AG04450 (cell line): ENCODE measurements at regions not wholly inside any gene's neighbourhood (a gene's known extent, or its start where the extent isn't known, plus 50 kb on each side); places are given as distances from the start of the nearest gene placed in this dataset.

Source experiments
- CTCF ChIA-PET: fragments of 300-600, 350-600 bp; formaldehyde crosslinking; extraction: SDS; loops from one replicate; lab custom pipeline; 2022; ENCODE audit warnings: antibody characterized with exemption, inconsistent platforms; lab: Charles Lee
- POLR2A ChIA-PET: fragments of 350-600 bp; formaldehyde crosslinking; extraction: SDS; loops from one replicate; lab custom pipeline; 2021; ENCODE audit warnings: antibody characterized with exemption, inconsistent platforms; lab: Yijun Ruan, JAX
- DNase-seq: peaks from one replicate; pipeline ENCODE4 v3.0.0-alpha.2; 2011; ENCODE audit warnings: low read depth, low spot score
- H3K27ac ChIP-seq: one replicate; pipeline ENCODE4 v1.5.1; 2012; ENCODE audit warnings: low read depth, low read length, control low read depth
- H3K27me3 ChIP-seq: one replicate; pipeline ENCODE4 v1.6.0; 2012; ENCODE audit warnings: low read length; ENCODE audit not compliant: control insufficient read depth, insufficient read depth
- H3K4me3 ChIP-seq: 2 replicates; pipeline ENCODE4 v1.5.1; 2011; ENCODE audit warnings: mild to moderate bottlenecking, low read depth, low read length, control low read depth
- H3K9me3 ChIP-seq: 2 replicates; pipeline ENCODE4 v1.5.1; 2012; ENCODE audit warnings: low read length; ENCODE audit not compliant: control insufficient read depth, insufficient read depth
- TF ChIP-seq, protein P1 (sequence below): IDR thresholded peaks from 2 replicates; pipeline ENCODE4 v1.5.1; 2011; ENCODE audit warnings: low read depth, low read length, control low read depth, inconsistent platforms

DNA sequence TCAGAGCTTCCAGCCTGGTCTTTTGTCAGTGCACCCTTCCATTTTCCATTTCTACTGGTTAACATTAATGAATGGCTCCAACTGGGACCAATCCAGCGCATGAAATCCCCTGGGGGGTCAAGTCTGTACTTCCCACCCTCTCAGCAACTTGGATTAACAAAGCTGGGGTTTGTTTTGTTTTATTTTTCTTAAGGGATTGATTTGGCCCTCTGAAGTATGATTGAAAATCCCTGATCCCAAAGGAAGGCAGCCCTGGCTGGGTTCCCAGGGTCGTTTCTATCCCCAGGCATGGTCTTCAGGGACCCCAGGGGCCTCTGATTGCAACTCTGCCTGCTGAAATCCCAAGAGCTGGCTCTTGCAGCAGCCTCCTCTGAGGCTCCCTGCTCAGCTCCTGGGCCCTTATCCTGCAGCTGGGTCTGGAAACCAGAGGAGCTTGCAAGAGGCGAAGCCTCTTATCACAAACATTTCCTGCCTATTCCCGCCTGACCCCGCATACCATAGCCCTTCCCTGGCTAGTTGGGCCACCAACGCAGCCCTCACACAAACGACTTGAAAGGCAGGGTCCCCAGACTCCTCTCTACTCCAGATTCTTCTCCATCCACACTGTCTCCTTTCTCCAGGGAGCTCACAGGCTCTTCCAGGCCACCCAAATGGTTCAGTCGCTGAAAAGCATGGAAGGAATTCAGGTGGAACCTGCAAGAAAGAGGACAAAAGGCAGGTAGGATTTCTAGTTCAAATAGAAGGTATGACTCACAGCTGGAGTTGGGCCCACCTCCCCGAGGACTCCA is 109.7 kb upstream of the PKDCC start:
- POLR2A ChIA-PET, result interaction anchor here (0.7 to 2.7 kb wide), 5 partner anchors 29 to 146 kb away, joined by 4 to 16 read pairs (median 5); no protein-coding TSS in a partner anchor
- TF ChIP-seq, protein P1, sequence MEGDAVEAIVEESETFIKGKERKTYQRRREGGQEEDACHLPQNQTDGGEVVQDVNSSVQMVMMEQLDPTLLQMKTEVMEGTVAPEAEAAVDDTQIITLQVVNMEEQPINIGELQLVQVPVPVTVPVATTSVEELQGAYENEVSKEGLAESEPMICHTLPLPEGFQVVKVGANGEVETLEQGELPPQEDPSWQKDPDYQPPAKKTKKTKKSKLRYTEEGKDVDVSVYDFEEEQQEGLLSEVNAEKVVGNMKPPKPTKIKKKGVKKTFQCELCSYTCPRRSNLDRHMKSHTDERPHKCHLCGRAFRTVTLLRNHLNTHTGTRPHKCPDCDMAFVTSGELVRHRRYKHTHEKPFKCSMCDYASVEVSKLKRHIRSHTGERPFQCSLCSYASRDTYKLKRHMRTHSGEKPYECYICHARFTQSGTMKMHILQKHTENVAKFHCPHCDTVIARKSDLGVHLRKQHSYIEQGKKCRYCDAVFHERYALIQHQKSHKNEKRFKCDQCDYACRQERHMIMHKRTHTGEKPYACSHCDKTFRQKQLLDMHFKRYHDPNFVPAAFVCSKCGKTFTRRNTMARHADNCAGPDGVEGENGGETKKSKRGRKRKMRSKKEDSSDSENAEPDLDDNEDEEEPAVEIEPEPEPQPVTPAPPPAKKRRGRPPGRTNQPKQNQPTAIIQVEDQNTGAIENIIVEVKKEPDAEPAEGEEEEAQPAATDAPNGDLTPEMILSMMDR, result no peak
- CTCF ChIA-PET, result interaction anchor here (0.6 to 1.5 kb wide), 5 partner anchors 50 to 149 kb away, joined by 3 read pairs; no protein-coding TSS in a partner anchor
- Histone ChIP-seq H3K9me3 (no peaks in the 10 kb centered on the region; the same call in 1 of the 2 replicates), H3K27me3 (no peaks in the 10 kb centered on the region), H3K27ac (no peak overlapping the region), H3K4me3 (no peak overlapping the region)
- DNase-seq, result no peak

GRCh38 chr2:41940060-41940744 is 107.6 kb upstream of the PKDCC start:
- CTCF ChIA-PET, result no interaction called here
- TF ChIP-seq, protein P1, result no peak

GRCh38 chr2:41940745-41941063 is 107.1 kb upstream of the PKDCC start:
- TF ChIP-seq, protein P1, result no peak
- H3K9me3 ChIP-seq, result peaks cover 4% of the 10 kb centered on the region
- ChIA-PET POLR2A (no interaction called here), CTCF (no interaction called here)
- peaks cover 15% of the 10 kb centered on the region for H3K27me3 ChIP-seq
- no peak overlapping the region for H3K27ac ChIP-seq
- no peak overlapping the region for H3K4me3 ChIP-seq
- no peak for DNase-seq

More at GRCh38 chr2:41940060-41940744, 107.6 kb upstream of the PKDCC start:
- Histone ChIP-seq H3K27ac (no peak overlapping the region), H3K4me3 (no peak overlapping the region), H3K27me3 (peaks cover 14% of the 10 kb centered on the region), H3K9me3 (no peaks in the 10 kb centered on the region; the same call in 1 of the 2 replicates)
- POLR2A ChIA-PET, result interaction anchor here (0.5 kb wide), 1 partner anchor 34 kb away, joined by 4 read pairs; no protein-coding TSS in a partner anchor
- no peak for DNase-seq

DNA sequence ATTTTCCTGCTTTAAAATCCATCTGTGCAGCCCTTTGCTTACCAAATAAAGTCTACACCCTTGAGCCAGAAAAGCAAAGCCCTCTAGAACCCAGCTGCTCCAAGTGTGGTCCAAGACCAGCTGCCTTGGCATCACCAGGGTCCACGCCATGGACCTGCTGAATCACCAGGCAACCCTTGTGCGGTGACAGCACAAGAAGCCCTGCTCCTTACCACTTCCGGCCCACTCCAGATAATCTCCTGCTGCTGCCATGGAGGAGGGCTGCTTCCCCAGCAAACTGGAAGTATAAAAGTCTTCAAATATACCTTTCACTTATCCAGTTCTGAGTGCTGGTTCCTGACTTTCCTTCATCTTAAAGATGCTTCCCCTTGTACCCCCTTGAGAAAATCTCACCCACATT is 106.0 kb upstream of the PKDCC start:
- H3K9me3 ChIP-seq, result peaks cover 4% of the 10 kb centered on the region
- DNase-seq, result no peak
- TF ChIP-seq, protein P1, result no peak
- H3K27ac ChIP-seq, result no peak overlapping the region
- peaks cover 15% of the 10 kb centered on the region for H3K27me3 ChIP-seq
- ChIA-PET POLR2A (no interaction called here), CTCF (interaction anchor here (0.7 to 1.9 kb wide), 2 partner anchors 68 to 71 kb away, joined by 5 to 7 read pairs; no protein-coding TSS in a partner anchor)
- no peak overlapping the region for H3K4me3 ChIP-seq
